GM10248 (cell line): ENCODE measurements at regions not wholly inside any gene's neighbourhood (a gene's known extent, or its start where the extent isn't known, plus 50 kb on each side); places are given as distances from the start of the nearest gene placed in this dataset.
"Not testable (repeated sequence)": the region's sequence is repeated elsewhere in the genome, so short reads cannot be mapped to it uniquely, and the experiment has no call there.

Source experiments
- CTCF ChIA-PET: fragments of 300-600 bp; sonication (Branson Sonifier 250); formaldehyde crosslinking; extraction: SDS; loops from one replicate; lab custom pipeline; 2021; ENCODE audit warnings: antibody characterized with exemption; lab: Yijun Ruan, JAX
- POLR2A ChIA-PET: fragments of 350-650 bp; sonication (Branson Sonifier 250); formaldehyde crosslinking; extraction: SDS; loops from one replicate; lab custom pipeline; 2020; ENCODE audit warnings: antibody characterized with exemption; lab: Yijun Ruan, JAX
- DNase-seq: peaks from one replicate; pipeline ENCODE4 v3.0.0; 2012; ENCODE audit errors: extremely low spot score
- CTCF ChIP-seq: IDR thresholded peaks from 2 replicates; pipeline ENCODE4 v1.5.1; 2012; ENCODE audit warnings: mild to moderate bottlenecking, low read depth; ENCODE audit errors: extremely low read depth, missing control alignments, control extremely low read depth

- DNase-seq = no peak
- CTCF ChIA-PET = interaction anchor here (1.1 to 2.2 kb wide), 3 partner anchors 10 to 25 kb away, joined by 3 to 5 read pairs (median 3); no protein-coding TSS in a partner anchor
- POLR2A ChIA-PET = no interaction called here
- no peak for TF ChIP-seq CTCF
These were observed 528.3 kb upstream of the BOD1L1 start for GRCh38 chr4:14155803-14156202.

DNA sequence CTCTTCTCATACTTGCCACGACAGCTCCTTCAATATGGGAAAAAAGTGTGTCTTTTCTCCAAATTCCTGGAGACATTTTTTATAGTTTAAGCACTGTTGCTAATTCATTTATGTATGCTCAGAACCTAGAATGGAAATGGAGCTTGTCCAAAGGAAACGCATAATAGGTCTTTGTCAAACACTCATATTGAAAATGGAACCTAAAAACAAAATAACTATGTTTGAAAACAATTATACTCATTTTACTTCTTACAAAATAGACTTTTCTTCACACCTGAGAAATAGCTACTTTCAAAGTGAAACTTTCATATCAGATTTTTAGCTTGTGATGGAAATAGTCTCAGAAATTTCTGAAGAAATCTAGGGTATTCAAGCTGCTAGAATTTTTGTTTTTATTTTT, 529.7 kb upstream of the BOD1L1 start:
- DNase-seq = peak; percentile 29
- no peak for TF ChIP-seq CTCF
- CTCF ChIA-PET = interaction anchor here (0.7 kb wide), 1 partner anchor 27 kb away, joined by 3 read pairs; no protein-coding TSS in a partner anchor
- POLR2A ChIA-PET = no interaction called here

GRCh38 chr4:14165222-14165920, 537.8 kb upstream of the BOD1L1 start:
- POLR2A ChIA-PET = no interaction called here
- CTCF ChIA-PET = interaction anchor here (0.9 to 1.2 kb wide), 4 partner anchors 10 to 152 kb away, joined by 3 to 5 read pairs (median 3); no protein-coding TSS in a partner anchor
- DNase-seq = peak; percentile 55
- TF ChIP-seq CTCF = no peak

DNA sequence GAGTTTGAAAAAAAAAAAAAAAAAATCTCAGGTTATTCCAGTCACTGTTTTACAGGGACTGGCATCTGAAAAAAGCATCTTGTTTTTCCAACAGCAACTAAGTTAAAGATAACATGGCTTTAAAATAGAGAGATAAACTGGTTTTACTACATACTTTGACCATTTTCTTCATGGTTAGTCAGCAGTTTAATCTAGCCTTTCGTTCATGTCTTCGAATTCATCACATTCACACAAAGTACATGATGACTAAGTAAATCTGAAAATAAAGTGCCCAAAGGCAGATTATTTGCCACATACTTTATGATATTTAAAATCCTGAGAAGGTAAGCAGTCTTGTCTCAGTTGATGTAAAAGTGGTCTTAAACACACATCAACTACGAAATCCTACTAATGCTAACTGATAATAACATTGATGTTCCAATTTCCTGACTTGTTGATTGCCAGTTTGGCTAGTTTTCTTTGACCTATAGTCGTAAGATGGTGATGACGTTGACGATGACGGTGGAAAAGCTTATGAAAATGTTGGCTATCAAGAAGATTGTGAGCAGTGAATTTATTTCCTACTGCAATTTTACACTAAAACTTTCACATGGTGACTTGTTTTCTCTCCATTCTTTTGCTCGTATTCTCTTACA, 540.5 kb upstream of the BOD1L1 start:
- ChIA-PET CTCF (interaction anchor here (1.6 kb wide), 1 partner anchor 10 kb away, joined by 3 read pairs; no protein-coding TSS in a partner anchor), POLR2A (no interaction called here)
- no peak for DNase-seq
- no peak for TF ChIP-seq CTCF

DNA sequence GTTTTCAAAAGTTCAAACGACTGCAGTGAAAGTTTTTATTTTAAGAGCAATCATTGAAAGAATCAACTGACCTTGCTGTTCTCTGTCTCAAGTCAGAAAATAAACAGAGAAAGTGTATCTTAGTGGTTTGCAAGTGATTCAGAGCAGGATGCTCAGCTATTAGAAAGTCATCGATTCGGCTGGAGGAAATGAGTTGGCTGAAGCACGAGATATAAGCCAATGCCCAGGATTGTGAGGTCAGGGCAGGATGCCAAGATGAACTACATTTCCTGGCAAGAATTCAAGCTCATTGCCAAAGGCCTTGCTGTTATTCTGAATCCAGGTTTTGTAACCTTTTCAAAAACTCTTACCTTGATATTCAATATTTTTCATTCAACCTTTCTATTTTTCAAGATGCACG, 541.4 kb upstream of the BOD1L1 start:
- ChIA-PET CTCF (interaction anchor here (1.2 kb wide), 1 partner anchor 9 kb away, joined by 6 read pairs; no protein-coding TSS in a partner anchor), POLR2A (no interaction called here)
- no peak for DNase-seq
- no peak for TF ChIP-seq CTCF

- POLR2A ChIA-PET = no interaction called here
- DNase-seq = no peak
- CTCF ChIA-PET = interaction anchor here (1.2 kb wide), 1 partner anchor 10 kb away, joined by 6 read pairs; no protein-coding TSS in a partner anchor
- TF ChIP-seq CTCF = no peak
These were observed 541.9 kb upstream of the BOD1L1 start for GRCh38 chr4:14169460-14169859.

- POLR2A ChIA-PET, DNase-seq, CTCF ChIA-PET: not testable (repeated sequence)
These were observed 542.4 kb upstream of the BOD1L1 start for GRCh38 chr4:14169940-14170339.
